BJ (cell line): ENCODE measurements at regions not wholly inside any gene's neighbourhood (a gene's known extent, or its start where the extent isn't known, plus 50 kb on each side); places are given as distances from the start of the nearest gene placed in this dataset.

Experiments used
- CTCF ChIA-PET: fragments of 350-600 bp; formaldehyde crosslinking; extraction: SDS; loops from one replicate; lab custom pipeline; 2021; ENCODE audit warnings: antibody characterized with exemption, inconsistent platforms; lab: Yijun Ruan, JAX
- POLR2A ChIA-PET: fragments of 300-600 bp; sonication (Branson Sonifier 250); formaldehyde crosslinking; extraction: SDS; loops from one replicate; lab custom pipeline; 2021; ENCODE audit warnings: antibody characterized with exemption; lab: Charles Lee
- DNase-seq: peaks from one replicate; pipeline ENCODE4 v3.0.0-alpha.2; 2011; ENCODE audit warnings: low read depth
- H3K27me3 ChIP-seq: 2 replicates; pipeline ENCODE4 v1.6.0; 2011; ENCODE audit warnings: low read length; ENCODE audit not compliant: control insufficient read depth, insufficient read depth
- H3K36me3 ChIP-seq: 2 replicates; pipeline ENCODE4 v1.5.1; 2011; ENCODE audit warnings: low read length; ENCODE audit not compliant: control insufficient read depth, insufficient read depth
- H3K4me3 ChIP-seq: 2 replicates; pipeline ENCODE4 v1.5.1; 2011; ENCODE audit warnings: low read depth, mild to moderate bottlenecking, control low read depth, low read length
- TF ChIP-seq, protein P1 (sequence below): IDR thresholded peaks from 2 replicates; pipeline ENCODE4 v1.5.1; 2011; ENCODE audit warnings: low read depth, mild to moderate bottlenecking, control low read depth, inconsistent platforms, low read length, moderate library complexity; ENCODE audit not compliant: insufficient read depth

DNA sequence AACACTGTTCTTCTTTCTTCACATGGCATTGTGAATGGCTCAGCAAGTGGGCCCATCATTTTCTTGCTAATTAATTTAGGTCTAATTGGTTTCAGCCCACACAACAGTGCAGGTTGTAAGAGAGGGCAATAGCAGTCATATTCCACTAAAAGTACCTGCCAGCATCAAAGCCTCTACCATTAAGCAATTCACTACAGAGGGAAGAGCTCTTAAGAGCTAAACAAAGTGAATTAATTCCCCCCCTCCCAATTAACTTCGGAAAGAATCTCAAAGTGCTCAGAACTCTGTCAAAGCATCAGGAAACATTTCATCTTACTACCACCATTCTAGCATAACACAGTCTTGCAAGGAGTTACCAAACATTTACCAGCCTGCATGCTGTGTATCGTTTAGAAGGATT is 133.9 kb upstream of the UBASH3B start:
- H3K36me3 ChIP-seq, result no peaks in the 10 kb centered on the region
- no peak for DNase-seq
- no peak overlapping the region for H3K4me3 ChIP-seq
- TF ChIP-seq, protein P1, sequence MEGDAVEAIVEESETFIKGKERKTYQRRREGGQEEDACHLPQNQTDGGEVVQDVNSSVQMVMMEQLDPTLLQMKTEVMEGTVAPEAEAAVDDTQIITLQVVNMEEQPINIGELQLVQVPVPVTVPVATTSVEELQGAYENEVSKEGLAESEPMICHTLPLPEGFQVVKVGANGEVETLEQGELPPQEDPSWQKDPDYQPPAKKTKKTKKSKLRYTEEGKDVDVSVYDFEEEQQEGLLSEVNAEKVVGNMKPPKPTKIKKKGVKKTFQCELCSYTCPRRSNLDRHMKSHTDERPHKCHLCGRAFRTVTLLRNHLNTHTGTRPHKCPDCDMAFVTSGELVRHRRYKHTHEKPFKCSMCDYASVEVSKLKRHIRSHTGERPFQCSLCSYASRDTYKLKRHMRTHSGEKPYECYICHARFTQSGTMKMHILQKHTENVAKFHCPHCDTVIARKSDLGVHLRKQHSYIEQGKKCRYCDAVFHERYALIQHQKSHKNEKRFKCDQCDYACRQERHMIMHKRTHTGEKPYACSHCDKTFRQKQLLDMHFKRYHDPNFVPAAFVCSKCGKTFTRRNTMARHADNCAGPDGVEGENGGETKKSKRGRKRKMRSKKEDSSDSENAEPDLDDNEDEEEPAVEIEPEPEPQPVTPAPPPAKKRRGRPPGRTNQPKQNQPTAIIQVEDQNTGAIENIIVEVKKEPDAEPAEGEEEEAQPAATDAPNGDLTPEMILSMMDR, result no peak
- ChIA-PET POLR2A (no interaction called here), CTCF (interaction anchor here (0.9 to 1.7 kb wide), 3 partner anchors 15 to 1075 kb away, joined by 3 to 6 read pairs (median 3); no protein-coding TSS in a partner anchor)
- H3K27me3 ChIP-seq, result peaks cover 7% of the 10 kb centered on the region

DNA sequence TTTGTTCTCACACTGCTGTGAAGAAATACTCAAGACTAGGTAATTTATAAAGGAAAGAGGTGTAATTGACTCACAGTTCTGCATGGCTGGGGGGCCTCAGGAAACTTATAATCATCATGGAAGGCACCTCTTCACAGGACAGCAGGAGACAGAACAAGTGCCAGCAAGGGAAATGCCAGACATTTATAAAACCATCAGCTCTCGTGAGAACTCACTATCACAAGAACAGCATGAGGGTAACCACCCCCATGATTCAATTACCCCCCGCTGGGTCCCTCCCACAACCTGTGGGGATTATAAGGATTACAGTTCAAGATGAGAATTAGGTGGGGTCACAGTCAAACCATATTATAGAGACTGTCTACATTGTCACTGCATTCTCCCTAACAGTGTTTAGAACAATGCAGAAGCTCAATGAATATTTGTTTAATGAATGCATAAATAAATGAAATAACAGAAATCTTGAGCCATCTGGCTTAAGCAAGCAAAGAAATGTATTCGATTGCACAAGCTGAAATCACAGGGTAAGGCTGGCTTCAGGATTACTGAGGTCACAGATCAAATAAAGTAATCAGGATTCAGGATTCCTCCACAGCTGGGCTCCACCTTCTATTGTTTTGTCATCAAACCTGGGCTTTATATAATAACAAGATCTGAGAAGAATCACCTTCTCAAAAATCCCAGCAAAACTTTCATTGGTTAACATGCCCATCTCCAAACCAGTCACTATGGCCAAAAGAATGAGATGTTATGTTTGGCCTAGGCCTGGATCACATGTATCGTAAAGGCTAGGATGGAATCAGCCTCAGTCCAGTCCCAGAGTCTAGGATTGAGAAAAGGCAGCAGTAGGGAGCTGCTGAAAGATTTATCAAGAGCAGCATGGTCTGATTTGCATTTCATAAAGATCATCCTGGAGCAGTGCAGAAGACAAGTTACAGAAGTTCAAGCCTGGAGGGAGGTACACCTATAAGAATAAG is 137.8 kb upstream of the UBASH3B start:
- peaks cover 6% of the 10 kb centered on the region for H3K27me3 ChIP-seq
- H3K4me3 ChIP-seq, result no peak overlapping the region
- TF ChIP-seq, protein P1, result no peak
- H3K36me3 ChIP-seq, result no peaks in the 10 kb centered on the region
- POLR2A ChIA-PET, result no interaction called here
- no peak for DNase-seq
- CTCF ChIA-PET, result interaction anchor here (0.6 to 2.7 kb wide), 2 partner anchors 12 to 28 kb away, joined by 4 to 12 read pairs; no protein-coding TSS in a partner anchor

DNA sequence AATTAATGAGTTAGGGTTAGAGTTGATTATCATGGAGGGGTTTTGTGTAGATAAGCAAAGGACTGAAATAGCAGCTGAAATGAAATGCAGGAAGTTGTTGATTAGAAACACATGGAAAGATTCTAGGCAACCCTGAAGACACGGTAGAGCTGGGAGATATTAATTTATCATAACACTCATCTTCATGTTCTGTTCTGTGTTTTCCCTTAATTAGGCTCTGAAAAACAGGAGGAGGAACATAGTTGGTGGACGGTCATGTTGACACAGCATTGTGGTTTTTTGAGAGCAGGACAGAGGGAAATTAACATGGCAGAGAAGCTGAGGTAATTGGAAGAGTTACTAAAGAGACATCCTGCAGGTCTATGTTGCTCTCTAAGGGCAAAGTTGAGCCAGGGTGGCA is 138.8 kb upstream of the UBASH3B start:
- Histone ChIP-seq H3K36me3 (no peaks in the 10 kb centered on the region), H3K27me3 (peaks cover 6% of the 10 kb centered on the region), H3K4me3 (no peak overlapping the region)
- TF ChIP-seq, protein P1, result no peak
- POLR2A ChIA-PET, result no interaction called here
- CTCF ChIA-PET, result interaction anchor here (1.0 to 2.7 kb wide), 2 partner anchors 11 to 302 kb away, joined by 3 to 12 read pairs; no protein-coding TSS in a partner anchor
- no peak for DNase-seq

DNA sequence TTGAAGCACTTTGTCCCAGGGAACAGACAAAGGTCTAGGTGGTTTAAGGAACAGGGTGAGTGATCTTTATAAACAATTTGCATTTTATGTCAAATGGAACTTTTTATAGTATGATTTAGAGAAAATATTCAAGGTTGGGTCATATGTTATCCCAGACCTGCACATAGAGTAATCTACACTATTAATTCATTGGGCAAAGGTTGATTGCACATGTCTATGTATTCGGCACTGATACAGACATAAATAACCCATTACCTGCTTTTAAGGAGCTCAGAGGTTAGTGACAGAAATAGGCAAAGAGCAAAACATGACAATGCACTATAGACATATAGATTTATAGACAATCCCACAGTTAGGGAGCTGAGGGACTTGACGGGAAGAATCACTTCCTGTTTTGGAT is 141.5 kb upstream of the UBASH3B start:
- Histone ChIP-seq H3K4me3 (no peak overlapping the region), H3K36me3 (no peaks in the 10 kb centered on the region), H3K27me3 (peaks cover 5% of the 10 kb centered on the region)
- POLR2A ChIA-PET, result no interaction called here
- CTCF ChIA-PET, result interaction anchor here (1.0 kb wide), 1 partner anchor 146 kb away, joined by 3 read pairs; no protein-coding TSS in a partner anchor
- no peak for DNase-seq
- TF ChIP-seq, protein P1, result no peak

DNA sequence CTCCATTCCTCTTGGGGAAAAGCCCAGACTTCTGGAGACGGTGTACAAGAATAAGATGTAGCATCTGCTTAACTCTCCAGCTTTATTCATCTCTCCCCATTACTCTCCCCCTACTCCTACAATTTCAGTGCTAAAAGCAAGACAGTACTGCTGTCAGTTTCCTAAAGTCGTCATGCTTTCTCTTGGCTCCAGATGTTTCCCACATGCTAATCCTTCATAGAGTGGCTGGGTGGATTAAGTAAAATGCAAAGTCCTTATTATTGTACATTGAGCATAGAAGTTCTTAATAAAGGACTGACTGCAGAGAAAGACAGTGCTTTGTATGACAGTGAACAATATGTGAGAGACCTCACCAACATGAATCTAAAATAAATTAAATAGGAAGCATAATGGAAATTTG is 142.2 kb upstream of the UBASH3B start:
- ChIA-PET CTCF (no interaction called here), POLR2A (no interaction called here)
- Histone ChIP-seq H3K27me3 (peaks cover 5% of the 10 kb centered on the region), H3K36me3 (no peaks in the 10 kb centered on the region), H3K4me3 (no peak overlapping the region)
- TF ChIP-seq, protein P1, result no peak
- no peak for DNase-seq
